CD14-positive monocyte (primary cell): ENCODE measurements at regions not wholly inside any gene's neighbourhood (a gene's known extent, or its start where the extent isn't known, plus 50 kb on each side); places are given as distances from the start of the nearest gene placed in this dataset.

Experiments
- DNase-seq, 3 donors: peaks; one replicate each; pipeline ENCODE4 v3.0.0-alpha.2; 2011 to 2022
- H2AFZ ChIP-seq: 2 replicates; pipeline ENCODE4 v1.6.0; 2012; ENCODE audit warnings: mild to moderate bottlenecking, low read depth, low read length, inconsistent platforms; ENCODE audit not compliant: insufficient read depth, poor library complexity, severe bottlenecking
- H3K27ac ChIP-seq, 2 donors: 1 replicate in 1 of 2; 2 replicates in 1 of 2; pipeline ENCODE4 v1.5.1; 2012 to 2013; ENCODE audit warnings: low read length in 2 of 2, control low read depth in 1 of 2, inconsistent platforms in 1 of 2, low read depth in 1 of 2, mild to moderate bottlenecking in 1 of 2
- H3K27me3 ChIP-seq, 2 donors: one replicate each; pipeline versions ENCODE4 v1.6.0 to v1.6.1; 2011 to 2013; ENCODE audit warnings: low read length in 2 of 2; ENCODE audit not compliant: control insufficient read depth in 2 of 2, insufficient read depth in 2 of 2
- H3K36me3 ChIP-seq, 2 donors: replicated peaks in 1 of 2; 1 replicate in 1 of 2; 2 replicates in 1 of 2; pipeline versions ENCODE4 v1.5.1 to v1.6.1; 2012 to 2013; ENCODE audit warnings: low read length in 2 of 2, control low read depth in 1 of 2, inconsistent platforms in 1 of 2, mild to moderate bottlenecking in 1 of 2; ENCODE audit not compliant: insufficient read depth in 2 of 2, control insufficient read depth in 1 of 2
- H3K4me1 ChIP-seq, 2 donors: 1 replicate in 1 of 2; 2 replicates in 1 of 2; pipeline versions ENCODE4 v1.5.1 to v1.6.1; 2012 to 2013; ENCODE audit warnings: low read length in 2 of 2, control low read depth in 1 of 2, inconsistent platforms in 1 of 2, mild to moderate bottlenecking in 1 of 2, moderate library complexity in 1 of 2; ENCODE audit not compliant: insufficient read depth in 2 of 2, control insufficient read depth in 1 of 2
- H3K4me2 ChIP-seq: replicated peaks from 2 replicates; pipeline ENCODE3; 2012; ENCODE audit warnings: low read length, moderate library complexity, mild to moderate bottlenecking; ENCODE audit not compliant: poor library complexity, severe bottlenecking; ENCODE audit errors: extremely low read depth
- H3K4me3 ChIP-seq, 3 experiments: fragments of 200-600 bp in 1 of 3; sonication (generic) in 1 of 3; replicated peaks in 1 of 3; 1 replicate in 2 of 3; 2 replicates in 1 of 3; pipeline ENCODE4 v1.5.1; 2011 to 2013; ENCODE audit warnings: low read length in 3 of 3, mild to moderate bottlenecking in 3 of 3, control low read depth in 2 of 3, low read depth in 2 of 3, inconsistent platforms in 1 of 3, moderate library complexity in 1 of 3
- H3K79me2 ChIP-seq: 2 replicates; pipeline ENCODE4 v1.6.0; 2012; ENCODE audit warnings: mild to moderate bottlenecking, control low read depth, inconsistent platforms, low read length, moderate library complexity; ENCODE audit not compliant: insufficient read depth
- H3K9ac ChIP-seq: 2 replicates; pipeline ENCODE4 v1.6.0; 2017; ENCODE audit warnings: low read length, mild to moderate bottlenecking; ENCODE audit not compliant: insufficient read depth, poor library complexity, severe bottlenecking
- H3K9me3 ChIP-seq, 2 donors: replicated peaks in 1 of 2; 1 replicate in 1 of 2; 2 replicates in 1 of 2; pipeline versions ENCODE4 v1.5.1 to v1.6.1; 2012 to 2013; ENCODE audit warnings: low read length in 2 of 2, control low read depth in 1 of 2; ENCODE audit not compliant: control insufficient read depth in 1 of 2, insufficient read depth in 1 of 2
- H4K20me1 ChIP-seq: 2 replicates; pipeline ENCODE4 v1.6.0; 2012; ENCODE audit warnings: mild to moderate bottlenecking, low read length, control low read depth, moderate library complexity; ENCODE audit not compliant: insufficient read depth
- H3K27ac Mint-ChIP-seq, 7 donors: one replicate each; pipeline ENCODE4 v1.8.0; 2020; ENCODE audit warnings: mild to moderate bottlenecking in 7 of 7, mixed read lengths in 7 of 7, moderate library complexity in 6 of 7, inconsistent platforms in 2 of 7
- H3K27me3 Mint-ChIP-seq, 3 donors: one replicate each; pipeline ENCODE4 v1.8.0; 2021 to 2022; ENCODE audit warnings: low read depth in 3 of 3, mild to moderate bottlenecking in 3 of 3, mixed read lengths in 3 of 3, moderate library complexity in 3 of 3, inconsistent platforms in 1 of 3
- H3K36me3 Mint-ChIP-seq, 2 donors: one replicate each; pipeline ENCODE4 v1.8.0; 2020; ENCODE audit warnings: mixed read lengths in 2 of 2, inconsistent platforms in 1 of 2, mild to moderate bottlenecking in 1 of 2
- H3K4me1 Mint-ChIP-seq: one replicate; pipeline ENCODE4 v1.8.0; 2020; ENCODE audit warnings: mild to moderate bottlenecking, mixed read lengths
- H3K4me3 Mint-ChIP-seq, 2 donors: one replicate each; pipeline ENCODE4 v1.8.0; 2020; ENCODE audit warnings: mild to moderate bottlenecking in 2 of 2, mixed read lengths in 2 of 2, moderate library complexity in 1 of 2
- H3K9me3 Mint-ChIP-seq, 7 donors: one replicate each; pipeline ENCODE4 v1.8.0; 2020 to 2022; ENCODE audit warnings: mixed read lengths in 7 of 7, mild to moderate bottlenecking in 6 of 7, moderate library complexity in 6 of 7, inconsistent platforms in 2 of 7
- WGBS: methylation state at CpG from one replicate; pipeline ENCODE4 v1.1.5; 2013; ENCODE audit warnings: missing lambda C conversion rate; ENCODE audit not compliant: insufficient coverage; 5-methylcytosine and 5-hydroxymethylcytosine counted together
- intact Hi-C, 2 donors: fragments of 100-400 bp; cut with micrococcal nuclease; formaldehyde crosslinking; loops; one replicate each; pipeline versions ENCODE4 v1.15.0 to v1.15.1; 2023
- TF ChIP-seq, protein P1 (sequence below): fragments of 200-600 bp; IDR thresholded peaks from one replicate; pipeline ENCODE4 v1.8.0; 2022; ENCODE audit warnings: antibody characterized with exemption, mild to moderate bottlenecking

DNA sequence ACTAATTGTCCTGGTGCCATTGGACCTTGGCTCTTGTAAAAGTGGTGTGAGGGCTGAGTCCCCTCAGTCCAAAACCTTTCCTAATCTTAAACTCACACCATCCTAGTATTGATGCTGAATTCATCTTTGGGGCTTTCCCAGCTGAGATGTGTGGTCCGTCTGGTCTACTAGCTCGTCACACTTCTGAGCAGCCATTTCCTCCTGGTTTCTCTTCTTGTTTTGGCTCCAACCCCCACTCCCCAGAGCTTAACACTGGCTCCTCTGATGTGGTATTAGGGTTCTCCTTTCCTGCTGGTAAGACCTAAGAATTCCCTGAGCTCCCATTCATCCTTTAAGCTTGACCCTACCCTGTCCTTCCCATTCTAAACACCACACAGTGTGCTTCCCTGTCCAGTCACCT, 900.6 kb downstream of the VRK1 start:
- WGBS, result 60% methylated on average over 1 of the region's 2 CpGs
- no peak overlapping the region for H3K27ac ChIP-seq

DNA sequence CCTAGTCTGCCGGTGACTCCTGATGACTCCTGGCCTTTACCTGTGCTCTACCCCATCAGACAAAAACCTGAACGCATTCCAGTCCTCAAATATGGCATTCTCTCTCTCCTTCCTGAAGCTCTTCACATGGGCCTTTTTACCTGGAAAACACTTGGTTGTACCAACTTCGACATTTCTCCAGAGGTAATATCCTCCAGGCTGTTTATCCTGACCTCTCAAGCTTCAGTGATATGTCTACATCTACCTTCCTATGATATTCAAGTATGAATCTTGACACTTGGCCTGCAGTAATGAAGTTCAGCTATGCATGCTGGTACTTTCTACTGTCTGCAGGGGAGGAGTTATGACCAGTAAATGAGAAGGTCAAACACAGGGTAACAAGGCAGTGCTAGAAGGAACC, 901.8 kb downstream of the VRK1 start:
- H3K9me3 ChIP-seq, result no peaks in the 10 kb centered on the region

More for the DNA sequence above, 900.6 kb downstream of the VRK1 start:
- Mint-ChIP-seq H3K4me1 (no peaks in the 10 kb centered on the region), H3K27ac (no peak overlapping the region), H3K36me3 (no peaks in the 10 kb centered on the region), H3K4me3 (no peak overlapping the region), H3K27me3 (peaks cover 2 to 3% (median 2%) of the 10 kb centered on the region in 3 donors), H3K9me3 (peaks cover 0 to 17% (median 8%) of the 10 kb centered on the region in 7 donors)
- Histone ChIP-seq H4K20me1 (no peaks in the 10 kb centered on the region), H3K9me3 (no peaks in the 10 kb centered on the region), H3K79me2 (no peaks in the 10 kb centered on the region), H3K4me2 (no peak overlapping the region), H3K4me3 (no peak overlapping the region), H3K27me3 (no peaks in the 10 kb centered on the region), H3K4me1 (no peaks in the 10 kb centered on the region), H3K36me3 (no peaks in the 10 kb centered on the region), H3K9ac (no peak overlapping the region), H2AFZ (no peak overlapping the region)
- TF ChIP-seq, protein P1, sequence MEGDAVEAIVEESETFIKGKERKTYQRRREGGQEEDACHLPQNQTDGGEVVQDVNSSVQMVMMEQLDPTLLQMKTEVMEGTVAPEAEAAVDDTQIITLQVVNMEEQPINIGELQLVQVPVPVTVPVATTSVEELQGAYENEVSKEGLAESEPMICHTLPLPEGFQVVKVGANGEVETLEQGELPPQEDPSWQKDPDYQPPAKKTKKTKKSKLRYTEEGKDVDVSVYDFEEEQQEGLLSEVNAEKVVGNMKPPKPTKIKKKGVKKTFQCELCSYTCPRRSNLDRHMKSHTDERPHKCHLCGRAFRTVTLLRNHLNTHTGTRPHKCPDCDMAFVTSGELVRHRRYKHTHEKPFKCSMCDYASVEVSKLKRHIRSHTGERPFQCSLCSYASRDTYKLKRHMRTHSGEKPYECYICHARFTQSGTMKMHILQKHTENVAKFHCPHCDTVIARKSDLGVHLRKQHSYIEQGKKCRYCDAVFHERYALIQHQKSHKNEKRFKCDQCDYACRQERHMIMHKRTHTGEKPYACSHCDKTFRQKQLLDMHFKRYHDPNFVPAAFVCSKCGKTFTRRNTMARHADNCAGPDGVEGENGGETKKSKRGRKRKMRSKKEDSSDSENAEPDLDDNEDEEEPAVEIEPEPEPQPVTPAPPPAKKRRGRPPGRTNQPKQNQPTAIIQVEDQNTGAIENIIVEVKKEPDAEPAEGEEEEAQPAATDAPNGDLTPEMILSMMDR, result no peak
- intact Hi-C loops, result no loop called here
- DNase-seq, result no peak

More for the DNA sequence above, 901.8 kb downstream of the VRK1 start:
- Mint-ChIP-seq H3K27ac (peak overlapping the region in 1 of 7 donors; percentile 43), H3K9me3 (peaks cover 2 to 23% (median 8%) of the 10 kb centered on the region in 7 donors), H3K4me1 (no peaks in the 10 kb centered on the region), H3K36me3 (no peaks in the 10 kb centered on the region), H3K27me3 (peaks cover 0 to 3% (median 2%) of the 10 kb centered on the region in 3 donors), H3K4me3 (no peak overlapping the region)
- Histone ChIP-seq H4K20me1 (no peaks in the 10 kb centered on the region), H3K27me3 (no peaks in the 10 kb centered on the region), H3K9ac (no peak overlapping the region), H3K79me2 (no peaks in the 10 kb centered on the region), H3K4me3 (no peak overlapping the region), H3K27ac (no peak overlapping the region), H3K4me2 (no peak overlapping the region), H3K4me1 (no peaks in the 10 kb centered on the region), H2AFZ (no peak overlapping the region), H3K36me3 (no peaks in the 10 kb centered on the region)
- intact Hi-C loops, result no loop called here
- WGBS, result 85% methylated on average over 2 of the region's 3 CpGs
- no peak for DNase-seq
- TF ChIP-seq, protein P1, result no peak
